ENCODE measurements at regions not wholly inside any gene's neighbourhood (a gene's known extent, or its start where the extent isn't known, plus 50 kb on each side); places are given as distances from the start of the nearest gene placed in this dataset.
"Not testable (repeated sequence)": the region's sequence is repeated elsewhere in the genome, so short reads cannot be mapped to it uniquely, and the experiment has no call there.

DNA sequence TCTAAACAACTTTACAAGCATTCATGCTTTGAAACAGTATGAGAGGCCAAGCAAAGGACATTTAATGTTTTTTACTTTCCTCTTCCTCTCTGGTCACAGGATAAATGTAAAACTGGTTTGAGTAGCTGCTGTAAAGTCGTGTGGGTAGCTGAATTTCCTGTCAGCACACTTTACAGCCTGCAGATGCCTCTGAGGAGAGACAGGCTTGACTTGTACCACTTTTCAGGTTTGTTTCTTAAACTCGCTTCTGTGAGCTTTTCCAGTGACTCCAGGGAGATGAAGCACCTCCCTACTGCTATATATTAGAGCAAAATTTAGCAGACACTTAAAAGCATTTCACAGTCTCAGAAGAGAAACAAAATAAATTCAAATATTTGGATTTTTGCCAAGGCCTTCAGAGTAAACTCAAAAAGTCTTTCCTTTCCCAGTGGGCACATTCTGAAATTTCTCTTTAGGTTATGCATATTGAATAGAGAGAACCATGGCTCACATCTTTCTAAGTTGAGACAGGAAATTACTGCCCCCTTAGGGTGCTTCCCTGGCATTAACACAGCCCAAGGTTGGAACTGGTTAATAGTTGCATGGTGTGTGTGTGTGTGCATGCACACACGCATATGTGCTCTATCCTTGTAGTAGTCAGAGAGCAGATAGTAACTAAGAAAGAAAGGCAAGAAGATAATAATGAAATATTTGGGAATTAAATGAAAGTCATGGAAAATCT is 557.3 kb upstream of the MIS18BP1 start:
- Histone ChIP-seq H3K4me1 (no peaks in the 10 kb centered on the region), H3K9me3 (no peaks in the 10 kb centered on the region), H3K27ac (no peak overlapping the region), H3K27me3 (no peaks in the 10 kb centered on the region), H3K4me3 (no peak overlapping the region), H3K36me3 (no peaks in the 10 kb centered on the region)
- TF ChIP-seq POLR2A (IDR thresholded peaks at IDR 0.05) = no peak
- no peak for TF ChIP-seq POLR2AphosphoS5 (IDR thresholded peaks at IDR 0.05; ENCODE audit: insufficient read depth in 1 of 2, low read depth in 1 of 2)
- no peak for TF ChIP-seq CTCF (IDR thresholded peaks at IDR 0.05)
- no peak for DNase-seq (ENCODE audit: extremely low spot score in 2 of 2)
- intact Hi-C loops (cut with DNase I) = no loop called here

DNA sequence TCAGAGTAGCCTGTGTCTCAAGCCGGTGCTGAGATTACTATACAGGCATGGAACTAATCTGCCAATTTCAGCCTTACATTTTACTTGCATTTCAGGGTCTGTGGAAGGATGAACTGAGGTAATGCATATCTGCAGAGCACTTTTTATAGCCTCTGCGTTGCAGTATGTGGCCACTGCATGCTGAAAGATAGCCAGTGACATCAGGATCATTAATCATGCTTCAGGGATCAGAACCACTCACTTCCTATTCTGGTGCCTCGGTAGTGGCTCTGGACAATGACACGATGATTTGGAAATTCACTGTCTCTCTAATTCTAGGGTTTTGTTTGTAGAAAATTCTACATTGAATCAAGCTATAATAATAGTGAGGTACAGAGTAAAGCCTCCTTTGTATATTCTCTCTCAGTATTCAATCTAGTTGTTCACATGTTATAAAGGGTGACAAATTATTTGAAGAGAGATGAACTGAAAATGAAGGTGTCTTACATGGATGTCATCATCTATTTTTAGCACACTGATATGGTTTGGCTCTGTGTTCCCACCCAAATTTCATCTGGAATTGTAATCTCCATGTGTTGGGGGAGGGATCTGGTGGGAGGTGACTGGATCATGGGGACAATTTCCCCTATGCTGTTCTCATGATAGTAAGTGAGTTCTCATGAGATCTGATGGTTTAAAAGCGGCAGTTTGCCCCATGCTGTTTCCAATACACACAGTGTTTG is 554.3 kb upstream of the MIS18BP1 start:
- Histone ChIP-seq H3K27me3 (no peaks in the 10 kb centered on the region), H3K36me3 (no peaks in the 10 kb centered on the region), H3K4me3 (no peak overlapping the region), H3K4me1 (no peaks in the 10 kb centered on the region), H3K27ac (no peak overlapping the region), H3K9me3 (no peaks in the 10 kb centered on the region)
- DNase-seq (ENCODE audit: extremely low spot score in 2 of 2) = no peak
- TF ChIP-seq POLR2AphosphoS5 (IDR thresholded peaks at IDR 0.05; ENCODE audit: insufficient read depth in 1 of 2, low read depth in 1 of 2) (no peak), CTCF (IDR thresholded peaks at IDR 0.05) (no peak), POLR2A (IDR thresholded peaks at IDR 0.05) (no peak)
- intact Hi-C loops (cut with DNase I) = no loop called here

- H3K36me3 ChIP-seq = no peaks in the 10 kb centered on the region
- intact Hi-C loops (cut with DNase I) = no loop called here
- H3K4me1 ChIP-seq = no peaks in the 10 kb centered on the region
- H3K9me3 ChIP-seq = no peaks in the 10 kb centered on the region
- no peak overlapping the region for H3K4me3 ChIP-seq
- DNase-seq (ENCODE audit: extremely low spot score in 2 of 2) = no peak
- no peak overlapping the region for H3K27ac ChIP-seq
- H3K27me3 ChIP-seq = no peaks in the 10 kb centered on the region
- TF ChIP-seq POLR2AphosphoS5 (IDR thresholded peaks at IDR 0.05; ENCODE audit: insufficient read depth in 1 of 2, low read depth in 1 of 2) (no peak), CTCF (IDR thresholded peaks at IDR 0.05) (no peak), POLR2A (IDR thresholded peaks at IDR 0.05) (no peak)
Measured at GRCh38 chr14:45799511-45799910, 546.5 kb upstream of the MIS18BP1 start.

- Histone ChIP-seq H3K27me3 (no peaks in the 10 kb centered on the region), H3K4me3 (no peak overlapping the region), H3K4me1 (no peaks in the 10 kb centered on the region), H3K27ac (no peak overlapping the region), H3K9me3 (no peaks in the 10 kb centered on the region), H3K36me3 (no peaks in the 10 kb centered on the region)
- no peak for DNase-seq (ENCODE audit: extremely low spot score in 2 of 2)
- TF ChIP-seq POLR2AphosphoS5 (IDR thresholded peaks at IDR 0.05; ENCODE audit: insufficient read depth in 1 of 2, low read depth in 1 of 2) = no peak
- TF ChIP-seq POLR2A (IDR thresholded peaks at IDR 0.05) = no peak
- no peak for TF ChIP-seq CTCF (IDR thresholded peaks at IDR 0.05)
- intact Hi-C loops (cut with DNase I) = no loop called here
Measured at GRCh38 chr14:45798659-45799058, 545.7 kb upstream of the MIS18BP1 start.

DNA sequence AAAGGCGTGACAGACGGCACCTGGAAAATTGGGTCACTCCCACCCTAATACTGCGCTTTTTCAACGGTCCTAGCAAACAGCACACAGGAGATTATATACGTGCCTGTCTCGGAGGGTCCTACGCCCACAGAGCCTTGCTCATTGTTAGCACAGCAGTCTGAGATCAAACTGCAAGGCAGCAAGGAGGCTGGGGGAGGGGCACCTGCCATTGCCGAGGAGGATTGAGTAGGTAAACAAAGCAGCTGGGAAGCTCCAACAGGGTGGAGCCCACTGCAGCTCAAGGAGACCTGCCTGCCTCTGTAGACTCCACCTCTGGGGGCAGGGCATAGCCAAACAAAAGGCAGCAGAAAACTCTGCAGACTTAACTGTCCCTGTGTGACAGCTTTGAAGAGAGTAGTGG is 543.0 kb upstream of the MIS18BP1 start:
- intact Hi-C loops (cut with DNase I); H3K9me3 ChIP-seq; H3K36me3 ChIP-seq; H3K4me1 ChIP-seq; H3K27ac ChIP-seq; DNase-seq (ENCODE audit: extremely low spot score in 2 of 2); H3K27me3 ChIP-seq; H3K4me3 ChIP-seq: not testable (repeated sequence)
